ENCODE measurements at regions not wholly inside any gene's neighbourhood (a gene's known extent, or its start where the extent isn't known, plus 50 kb on each side); places are given as distances from the start of the nearest gene placed in this dataset.

DNA sequence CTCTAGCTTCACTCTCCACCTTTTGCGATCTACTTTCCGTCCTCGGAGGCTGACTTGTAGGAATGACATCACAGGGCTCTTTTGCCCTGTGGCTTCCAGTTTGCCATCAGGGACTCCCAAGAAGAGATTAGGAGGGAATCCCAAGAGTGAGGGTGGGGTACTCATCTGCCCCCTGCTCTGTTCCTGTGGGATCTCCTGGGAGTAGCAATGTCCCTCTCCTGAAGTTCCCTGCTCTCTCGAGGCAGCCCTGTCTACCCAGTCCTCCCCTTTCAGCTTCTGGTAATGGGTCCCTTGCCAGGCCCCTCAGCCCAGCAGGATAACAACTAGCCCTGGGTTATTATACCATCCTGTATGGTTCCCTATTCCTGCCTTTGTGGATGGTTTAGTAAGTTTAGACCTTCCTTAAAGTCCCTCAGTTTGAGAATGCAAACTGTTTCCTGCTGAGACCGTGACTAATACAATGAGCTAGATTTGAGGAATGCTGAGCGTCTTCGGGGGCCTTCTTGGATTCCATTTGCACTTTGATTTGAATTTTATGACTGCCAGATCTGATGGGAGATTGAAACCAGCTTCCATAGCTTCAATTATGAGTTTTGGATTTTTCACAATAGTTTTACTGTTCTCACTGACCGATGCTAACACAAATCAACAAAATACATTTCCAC lies 73.7 kb upstream of the IPO5 start:
- TF ChIP-seq, protein P1, sequence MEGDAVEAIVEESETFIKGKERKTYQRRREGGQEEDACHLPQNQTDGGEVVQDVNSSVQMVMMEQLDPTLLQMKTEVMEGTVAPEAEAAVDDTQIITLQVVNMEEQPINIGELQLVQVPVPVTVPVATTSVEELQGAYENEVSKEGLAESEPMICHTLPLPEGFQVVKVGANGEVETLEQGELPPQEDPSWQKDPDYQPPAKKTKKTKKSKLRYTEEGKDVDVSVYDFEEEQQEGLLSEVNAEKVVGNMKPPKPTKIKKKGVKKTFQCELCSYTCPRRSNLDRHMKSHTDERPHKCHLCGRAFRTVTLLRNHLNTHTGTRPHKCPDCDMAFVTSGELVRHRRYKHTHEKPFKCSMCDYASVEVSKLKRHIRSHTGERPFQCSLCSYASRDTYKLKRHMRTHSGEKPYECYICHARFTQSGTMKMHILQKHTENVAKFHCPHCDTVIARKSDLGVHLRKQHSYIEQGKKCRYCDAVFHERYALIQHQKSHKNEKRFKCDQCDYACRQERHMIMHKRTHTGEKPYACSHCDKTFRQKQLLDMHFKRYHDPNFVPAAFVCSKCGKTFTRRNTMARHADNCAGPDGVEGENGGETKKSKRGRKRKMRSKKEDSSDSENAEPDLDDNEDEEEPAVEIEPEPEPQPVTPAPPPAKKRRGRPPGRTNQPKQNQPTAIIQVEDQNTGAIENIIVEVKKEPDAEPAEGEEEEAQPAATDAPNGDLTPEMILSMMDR (IDR thresholded peaks at IDR 0.05), result no peak
- no peak for TF ChIP-seq EZH2 (IDR thresholded peaks at IDR 0.05; ENCODE audit: borderline replicate concordance, insufficient read depth, low read depth, low read length, poor library complexity, severe bottlenecking)

All from B cell (primary cell).